Stimulated activated memory B cell treated with anti-CD40 and anti-IgM and Interleukin-4, amounts not matched to agents 10 μg/mL and 1 μg/mL and 100 μg/mL, for 72 hours (primary cell): ENCODE measurements at regions not wholly inside any gene's neighbourhood (a gene's known extent, or its start where the extent isn't known, plus 50 kb on each side); places are given as distances from the start of the nearest gene placed in this dataset.

ENCODE experiments used
- ATAC-seq: fragments of 150-1000 bp; cut with Tn5 transposase; 2 replicates; pipeline ENCODE4 v1.10.0; 2021
- H3K27ac Mint-ChIP-seq: one replicate; pipeline ENCODE4 v1.8.0; 2022; ENCODE audit warnings: mild to moderate bottlenecking, mixed read lengths
- H3K27me3 Mint-ChIP-seq: one replicate; pipeline ENCODE4 v1.8.0; 2022; ENCODE audit warnings: mixed read lengths
- H3K36me3 Mint-ChIP-seq: one replicate; pipeline ENCODE4 v1.8.0; 2022; ENCODE audit warnings: mixed read lengths
- H3K4me1 Mint-ChIP-seq: one replicate; pipeline ENCODE4 v1.8.0; 2022; ENCODE audit warnings: mixed read lengths
- H3K4me3 Mint-ChIP-seq: one replicate; pipeline ENCODE4 v1.8.0; 2022; ENCODE audit warnings: mild to moderate bottlenecking, moderate library complexity, mixed read lengths
- H3K9me3 Mint-ChIP-seq: one replicate; pipeline ENCODE4 v1.8.0; 2022; ENCODE audit warnings: mixed read lengths

- Mint-ChIP-seq H3K36me3 (no peaks in the 10 kb centered on the region), H3K9me3 (no peaks in the 10 kb centered on the region), H3K27ac (no peak overlapping the region), H3K27me3 (peaks cover 13% of the 10 kb centered on the region), H3K4me1 (no peaks in the 10 kb centered on the region), H3K4me3 (no peak overlapping the region)
- no peak for ATAC-seq
Observed at GRCh38 chr2:20138696-20139095, 86.2 kb downstream of the SDC1 start.

- no peaks in the 10 kb centered on the region for H3K36me3 Mint-ChIP-seq
- no peaks in the 10 kb centered on the region for H3K4me1 Mint-ChIP-seq
- no peak for ATAC-seq
- H3K27ac Mint-ChIP-seq = no peak overlapping the region
- no peak overlapping the region for H3K4me3 Mint-ChIP-seq
- no peaks in the 10 kb centered on the region for H3K9me3 Mint-ChIP-seq
- H3K27me3 Mint-ChIP-seq = peaks cover 13% of the 10 kb centered on the region
Observed at GRCh38 chr2:20137884-20138283, 86.5 kb upstream of the LAPTM4A start.

GRCh38 chr2:20137131-20137571 lies 85.7 kb upstream of the LAPTM4A start:
- Mint-ChIP-seq H3K9me3 (no peaks in the 10 kb centered on the region), H3K27ac (no peak overlapping the region), H3K4me1 (no peaks in the 10 kb centered on the region), H3K4me3 (no peak overlapping the region), H3K27me3 (peaks cover 21% of the 10 kb centered on the region), H3K36me3 (no peaks in the 10 kb centered on the region)
- ATAC-seq = no peak

- no peaks in the 10 kb centered on the region for H3K9me3 Mint-ChIP-seq
- H3K4me1 Mint-ChIP-seq = no peaks in the 10 kb centered on the region
- H3K27ac Mint-ChIP-seq = no peak overlapping the region
- H3K36me3 Mint-ChIP-seq = no peaks in the 10 kb centered on the region
- no peak for ATAC-seq
- H3K4me3 Mint-ChIP-seq = no peak overlapping the region
- peaks cover 25% of the 10 kb centered on the region for H3K27me3 Mint-ChIP-seq
Observed at GRCh38 chr2:20136149-20136548, 84.7 kb upstream of the LAPTM4A start.

- no peaks in the 10 kb centered on the region for H3K9me3 Mint-ChIP-seq
- H3K36me3 Mint-ChIP-seq = no peaks in the 10 kb centered on the region
- H3K27ac Mint-ChIP-seq = no peak overlapping the region
- peaks cover 30% of the 10 kb centered on the region for H3K27me3 Mint-ChIP-seq
- peak; percentile 62 for ATAC-seq
- no peak overlapping the region for H3K4me3 Mint-ChIP-seq
- no peaks in the 10 kb centered on the region for H3K4me1 Mint-ChIP-seq
Observed at GRCh38 chr2:20135631-20136050, 84.2 kb upstream of the LAPTM4A start.

- no peak overlapping the region for H3K27ac Mint-ChIP-seq
- H3K27me3 Mint-ChIP-seq = peaks cover 33% of the 10 kb centered on the region
- no peak for ATAC-seq
- H3K4me3 Mint-ChIP-seq = no peak overlapping the region
- no peaks in the 10 kb centered on the region for H3K36me3 Mint-ChIP-seq
- no peaks in the 10 kb centered on the region for H3K4me1 Mint-ChIP-seq
- no peaks in the 10 kb centered on the region for H3K9me3 Mint-ChIP-seq
Observed at GRCh38 chr2:20132990-20133535, 81.6 kb upstream of the LAPTM4A start.

GRCh38 chr2:20130821-20131645 lies 79.6 kb upstream of the LAPTM4A start:
- peaks cover 28% of the 10 kb centered on the region for H3K27me3 Mint-ChIP-seq
- no peaks in the 10 kb centered on the region for H3K9me3 Mint-ChIP-seq
- H3K36me3 Mint-ChIP-seq = no peaks in the 10 kb centered on the region
- H3K4me3 Mint-ChIP-seq = no peak overlapping the region
- H3K4me1 Mint-ChIP-seq = no peaks in the 10 kb centered on the region
- ATAC-seq = no peak
- H3K27ac Mint-ChIP-seq = no peak overlapping the region

GRCh38 chr2:20130160-20130560 lies 78.7 kb upstream of the LAPTM4A start:
- ATAC-seq = no peak
- H3K9me3 Mint-ChIP-seq = no peaks in the 10 kb centered on the region
- H3K4me1 Mint-ChIP-seq = no peaks in the 10 kb centered on the region
- H3K27me3 Mint-ChIP-seq = peaks cover 20% of the 10 kb centered on the region
- H3K36me3 Mint-ChIP-seq = no peaks in the 10 kb centered on the region
- no peak overlapping the region for H3K27ac Mint-ChIP-seq
- no peak overlapping the region for H3K4me3 Mint-ChIP-seq

GRCh38 chr2:20129331-20130159 lies 78.1 kb upstream of the LAPTM4A start:
- ATAC-seq = peak; percentile 15
- Mint-ChIP-seq H3K4me3 (no peak overlapping the region), H3K9me3 (no peaks in the 10 kb centered on the region), H3K36me3 (no peaks in the 10 kb centered on the region), H3K27me3 (peaks cover 20% of the 10 kb centered on the region), H3K4me1 (no peaks in the 10 kb centered on the region), H3K27ac (no peak overlapping the region)

GRCh38 chr2:20128506-20129330 lies 77.3 kb upstream of the LAPTM4A start:
- H3K27me3 Mint-ChIP-seq = peaks cover 20% of the 10 kb centered on the region
- H3K36me3 Mint-ChIP-seq = no peaks in the 10 kb centered on the region
- ATAC-seq = no peak
- H3K4me3 Mint-ChIP-seq = no peak overlapping the region
- H3K9me3 Mint-ChIP-seq = no peaks in the 10 kb centered on the region
- H3K27ac Mint-ChIP-seq = no peak overlapping the region
- H3K4me1 Mint-ChIP-seq = no peaks in the 10 kb centered on the region

- no peaks in the 10 kb centered on the region for H3K9me3 Mint-ChIP-seq
- no peak overlapping the region for H3K27ac Mint-ChIP-seq
- no peaks in the 10 kb centered on the region for H3K4me1 Mint-ChIP-seq
- no peak overlapping the region for H3K4me3 Mint-ChIP-seq
- H3K27me3 Mint-ChIP-seq = peaks cover 10% of the 10 kb centered on the region
- ATAC-seq = no peak
- no peaks in the 10 kb centered on the region for H3K36me3 Mint-ChIP-seq
Observed at GRCh38 chr2:20126469-20126868, 75.0 kb upstream of the LAPTM4A start.

GRCh38 chr2:20126040-20126439 lies 74.6 kb upstream of the LAPTM4A start:
- no peak for ATAC-seq
- Mint-ChIP-seq H3K9me3 (no peaks in the 10 kb centered on the region), H3K36me3 (no peaks in the 10 kb centered on the region), H3K27ac (no peak overlapping the region), H3K4me3 (no peak overlapping the region), H3K27me3 (peaks cover 7% of the 10 kb centered on the region), H3K4me1 (no peaks in the 10 kb centered on the region)

GRCh38 chr2:20125616-20126015 lies 74.2 kb upstream of the LAPTM4A start:
- Mint-ChIP-seq H3K4me3 (no peak overlapping the region), H3K27ac (no peak overlapping the region), H3K27me3 (peaks cover 3% of the 10 kb centered on the region), H3K36me3 (no peaks in the 10 kb centered on the region), H3K4me1 (no peaks in the 10 kb centered on the region), H3K9me3 (no peaks in the 10 kb centered on the region)
- ATAC-seq = no peak

GRCh38 chr2:20125164-20125563 lies 73.7 kb upstream of the LAPTM4A start:
- no peaks in the 10 kb centered on the region for H3K27me3 Mint-ChIP-seq
- H3K27ac Mint-ChIP-seq = no peak overlapping the region
- H3K4me1 Mint-ChIP-seq = no peaks in the 10 kb centered on the region
- H3K9me3 Mint-ChIP-seq = no peaks in the 10 kb centered on the region
- H3K36me3 Mint-ChIP-seq = no peaks in the 10 kb centered on the region
- ATAC-seq = peak; percentile 13
- no peak overlapping the region for H3K4me3 Mint-ChIP-seq
